ENCODE measurements at regions not wholly inside any gene's neighbourhood (a gene's known extent, or its start where the extent isn't known, plus 50 kb on each side); places are given as distances from the start of the nearest gene placed in this dataset.

DNA sequence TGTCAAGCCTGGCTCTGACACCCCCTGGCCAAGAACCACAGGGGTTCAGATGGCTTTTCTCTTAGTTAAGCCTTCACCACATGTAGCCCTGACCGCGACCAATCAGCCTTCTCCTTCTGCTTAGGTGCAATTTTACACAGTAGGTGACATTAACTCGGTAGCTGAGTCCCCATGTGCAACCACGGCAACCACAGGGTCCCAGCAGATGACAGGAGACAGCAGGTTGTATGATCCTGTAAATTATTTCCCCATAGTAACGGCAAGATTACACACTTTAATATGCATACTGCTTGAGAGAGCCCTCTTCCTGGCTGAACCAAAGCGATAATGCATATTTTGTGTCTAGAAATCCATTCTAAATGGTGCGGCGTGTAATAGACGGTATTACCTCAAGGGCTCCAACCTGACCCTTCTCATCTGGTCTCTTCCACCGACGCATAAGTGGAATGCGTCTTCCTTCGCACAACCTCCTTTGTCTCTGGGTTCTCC, 458.7 kb upstream of the ZFHX3 start:
- H3K36me3 ChIP-seq (replicated peaks) = no peaks in the 10 kb centered on the region
- in situ Hi-C loops (cut with HindIII; ENCODE audit: low pct_ligation_motif_present, low sequenced_read_pairs) = no loop called here
- no peak for DNase-seq
- no peaks in the 10 kb centered on the region for H3K27me3 ChIP-seq (replicated peaks)
- no peak overlapping the region for H3K27ac ChIP-seq
- TF ChIP-seq, protein P1, sequence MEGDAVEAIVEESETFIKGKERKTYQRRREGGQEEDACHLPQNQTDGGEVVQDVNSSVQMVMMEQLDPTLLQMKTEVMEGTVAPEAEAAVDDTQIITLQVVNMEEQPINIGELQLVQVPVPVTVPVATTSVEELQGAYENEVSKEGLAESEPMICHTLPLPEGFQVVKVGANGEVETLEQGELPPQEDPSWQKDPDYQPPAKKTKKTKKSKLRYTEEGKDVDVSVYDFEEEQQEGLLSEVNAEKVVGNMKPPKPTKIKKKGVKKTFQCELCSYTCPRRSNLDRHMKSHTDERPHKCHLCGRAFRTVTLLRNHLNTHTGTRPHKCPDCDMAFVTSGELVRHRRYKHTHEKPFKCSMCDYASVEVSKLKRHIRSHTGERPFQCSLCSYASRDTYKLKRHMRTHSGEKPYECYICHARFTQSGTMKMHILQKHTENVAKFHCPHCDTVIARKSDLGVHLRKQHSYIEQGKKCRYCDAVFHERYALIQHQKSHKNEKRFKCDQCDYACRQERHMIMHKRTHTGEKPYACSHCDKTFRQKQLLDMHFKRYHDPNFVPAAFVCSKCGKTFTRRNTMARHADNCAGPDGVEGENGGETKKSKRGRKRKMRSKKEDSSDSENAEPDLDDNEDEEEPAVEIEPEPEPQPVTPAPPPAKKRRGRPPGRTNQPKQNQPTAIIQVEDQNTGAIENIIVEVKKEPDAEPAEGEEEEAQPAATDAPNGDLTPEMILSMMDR (IDR thresholded peaks at IDR 0.05; ENCODE audit: low read depth, low read length, missing control alignments) = no peak
- H3K4me3 ChIP-seq (ENCODE audit: low read depth, low read length) = no peak overlapping the region

DNA sequence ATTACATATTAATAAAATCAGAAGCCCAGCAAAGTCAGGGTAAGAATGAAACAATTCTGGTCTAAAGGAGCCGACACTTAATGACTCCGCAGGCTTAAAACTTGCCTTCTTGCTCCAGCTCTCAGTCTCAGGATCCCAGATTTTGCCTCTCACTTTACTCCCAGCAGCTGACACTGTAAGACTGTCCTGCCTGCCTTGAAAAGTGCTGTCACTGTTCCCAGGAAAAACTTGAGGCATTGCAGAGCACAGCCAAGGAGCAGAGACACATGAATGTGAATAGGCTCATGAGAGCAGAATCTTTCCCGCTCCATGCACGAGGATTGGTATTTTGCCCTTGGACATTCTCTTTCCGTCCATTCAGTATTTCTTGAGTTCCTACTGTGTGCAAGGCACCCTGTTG, 457.6 kb upstream of the ZFHX3 start:
- no peak for DNase-seq
- in situ Hi-C loops (cut with HindIII; ENCODE audit: low pct_ligation_motif_present, low sequenced_read_pairs) = no loop called here
- Histone ChIP-seq H3K36me3 (replicated peaks) (no peaks in the 10 kb centered on the region), H3K4me3 (ENCODE audit: low read depth, low read length) (no peak overlapping the region), H3K27me3 (replicated peaks) (no peaks in the 10 kb centered on the region), H3K27ac (no peak overlapping the region)
- TF ChIP-seq, protein P1 (IDR thresholded peaks at IDR 0.05; ENCODE audit: low read depth, low read length, missing control alignments) = no peak

DNA sequence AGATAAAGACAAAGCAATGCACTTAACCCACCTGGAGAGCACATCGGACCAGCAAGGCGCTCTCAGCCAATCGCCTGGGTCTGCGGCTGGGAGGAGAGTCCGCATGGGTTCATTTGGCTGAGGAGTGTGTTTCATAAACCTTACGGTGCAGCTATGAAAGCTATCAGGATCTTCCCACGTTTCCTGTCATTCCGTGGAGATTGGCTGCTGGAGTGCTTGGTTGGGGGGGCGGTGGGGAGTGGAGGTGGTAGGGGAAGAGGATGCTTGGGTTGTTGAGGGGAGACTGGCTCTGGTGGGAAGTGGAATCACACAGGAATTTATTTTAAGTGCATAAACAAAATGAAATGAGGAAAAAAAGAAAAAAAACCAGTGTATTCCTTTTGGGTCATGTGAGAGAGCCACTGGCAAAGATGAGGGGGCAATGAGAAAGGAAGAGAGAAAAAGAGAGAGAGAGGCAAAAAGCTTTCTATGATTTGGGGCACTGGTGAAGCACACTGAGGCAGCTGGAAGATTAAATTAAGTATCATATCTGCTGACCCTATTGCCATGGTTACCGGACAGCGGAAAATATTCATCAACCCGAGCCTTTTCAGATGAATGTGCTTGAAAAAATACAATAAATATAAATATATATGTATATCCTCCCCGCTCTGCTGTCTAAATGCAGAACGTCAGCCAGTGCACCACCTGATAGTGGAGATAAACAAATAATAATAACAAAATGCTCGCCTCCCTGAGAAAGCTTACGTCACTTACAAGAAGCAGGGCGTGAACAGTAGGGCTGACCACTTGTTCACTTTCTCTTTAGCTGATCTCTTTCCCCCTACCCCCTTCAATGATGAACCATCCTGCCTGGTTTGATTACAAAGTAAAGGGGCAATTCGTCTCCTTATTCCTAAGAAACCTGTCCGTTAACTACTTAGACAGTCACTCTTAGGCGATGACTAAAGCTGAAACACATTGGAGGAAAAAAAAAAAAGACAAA, 457.0 kb upstream of the ZFHX3 start:
- no peak overlapping the region for H3K27ac ChIP-seq
- TF ChIP-seq, protein P1 (IDR thresholded peaks at IDR 0.05; ENCODE audit: low read depth, low read length, missing control alignments) = no peak
- H3K27me3 ChIP-seq (replicated peaks) = no peaks in the 10 kb centered on the region
- in situ Hi-C loops (cut with HindIII; ENCODE audit: low pct_ligation_motif_present, low sequenced_read_pairs) = no loop called here
- H3K36me3 ChIP-seq (replicated peaks) = no peaks in the 10 kb centered on the region
- H3K4me3 ChIP-seq (ENCODE audit: low read depth, low read length) = no peak overlapping the region
- no peak for DNase-seq

DNA sequence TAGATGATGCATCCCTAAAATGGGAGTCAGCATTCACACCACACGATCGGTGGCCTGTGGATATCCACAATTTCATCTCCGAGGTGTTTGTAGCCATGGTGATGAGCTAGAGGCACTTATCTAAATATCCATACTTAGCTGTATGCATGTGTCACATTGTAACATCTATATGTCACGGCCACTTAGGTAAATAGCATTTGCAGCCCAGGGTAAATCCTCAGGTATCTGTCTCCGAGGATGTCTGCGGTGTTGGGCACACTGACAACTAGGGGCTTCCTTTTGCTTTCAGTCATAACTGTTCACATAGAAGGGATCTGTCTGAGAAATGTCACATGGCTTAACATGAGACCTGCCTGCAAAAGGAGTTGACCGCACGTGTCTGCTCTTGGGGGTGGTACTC, 455.2 kb upstream of the ZFHX3 start:
- TF ChIP-seq, protein P1 (IDR thresholded peaks at IDR 0.05; ENCODE audit: low read depth, low read length, missing control alignments) = no peak
- H3K36me3 ChIP-seq (replicated peaks) = no peaks in the 10 kb centered on the region
- DNase-seq = no peak
- H3K27ac ChIP-seq = no peak overlapping the region
- H3K27me3 ChIP-seq (replicated peaks) = no peaks in the 10 kb centered on the region
- in situ Hi-C loops (cut with HindIII; ENCODE audit: low pct_ligation_motif_present, low sequenced_read_pairs) = no loop called here
- no peak overlapping the region for H3K4me3 ChIP-seq (ENCODE audit: low read depth, low read length)

DNA sequence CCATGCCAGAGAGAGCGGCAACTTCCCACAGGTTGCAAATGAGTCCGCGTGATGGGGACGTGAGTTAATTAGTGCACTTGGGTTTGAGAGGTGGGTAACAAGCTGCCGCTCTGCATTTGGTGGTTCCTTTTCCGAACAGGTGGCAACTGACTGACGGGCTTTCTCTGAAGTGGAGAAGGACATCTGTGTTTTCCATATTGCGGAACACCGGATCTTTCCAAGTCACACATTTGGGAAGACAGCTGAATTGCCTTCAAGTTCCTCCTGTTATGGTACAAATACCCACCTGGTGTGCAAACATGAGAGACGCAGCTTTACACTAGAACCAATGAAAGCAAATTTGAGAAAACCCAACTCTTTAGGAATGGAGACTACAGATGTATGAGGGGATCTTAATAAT, 451.3 kb upstream of the ZFHX3 start:
- TF ChIP-seq, protein P1 (IDR thresholded peaks at IDR 0.05; ENCODE audit: low read depth, low read length, missing control alignments) = no peak
- Histone ChIP-seq H3K27me3 (replicated peaks) (no peaks in the 10 kb centered on the region), H3K4me3 (ENCODE audit: low read depth, low read length) (no peak overlapping the region), H3K36me3 (replicated peaks) (no peaks in the 10 kb centered on the region), H3K27ac (no peak overlapping the region)
- no peak for DNase-seq
- in situ Hi-C loops (cut with HindIII; ENCODE audit: low pct_ligation_motif_present, low sequenced_read_pairs) = no loop called here
